HK-2 (cell line): ENCODE measurements at regions not wholly inside any gene's neighbourhood (a gene's known extent, or its start where the extent isn't known, plus 50 kb on each side); places are given as distances from the start of the nearest gene placed in this dataset.

Source experiments
- DNase-seq: peaks from one replicate; pipeline ENCODE4 v3.0.0-alpha.2; 2018; ENCODE audit not compliant: unreplicated experiment

DNA sequence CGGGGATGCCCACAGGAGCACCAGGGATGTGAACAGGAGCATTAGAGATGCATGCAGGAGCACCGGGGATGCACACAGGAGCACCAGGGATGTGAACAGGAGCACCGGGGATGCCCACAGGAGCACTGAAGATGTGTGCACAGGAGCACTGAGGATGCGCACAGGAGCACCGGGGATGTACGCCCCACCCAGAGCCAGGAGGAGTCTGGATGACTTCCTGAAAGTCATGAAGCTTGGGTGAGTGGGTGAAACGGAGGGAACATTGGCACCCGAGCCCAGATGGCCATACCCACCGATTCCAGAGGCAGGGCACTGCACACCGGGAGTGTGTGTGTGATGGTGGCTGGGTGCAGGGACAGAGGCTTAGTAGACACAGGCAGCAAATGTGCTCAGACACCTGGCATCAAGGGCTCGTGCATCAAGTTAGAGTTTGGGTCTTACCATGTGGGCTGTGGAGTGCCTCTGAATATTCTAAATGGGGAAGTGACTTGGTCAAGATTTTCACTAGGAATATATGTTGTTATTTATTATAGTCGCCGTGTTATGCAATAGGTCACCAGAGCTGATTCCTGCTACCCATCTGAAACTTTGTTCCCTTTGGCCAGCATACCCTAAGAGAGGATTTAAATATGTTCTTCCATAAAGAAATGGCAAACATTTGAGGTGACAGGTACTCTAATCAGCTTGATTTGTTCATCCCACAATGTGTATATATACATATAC is 365.8 kb upstream of the MYT1L start:
- no peak for DNase-seq

DNA sequence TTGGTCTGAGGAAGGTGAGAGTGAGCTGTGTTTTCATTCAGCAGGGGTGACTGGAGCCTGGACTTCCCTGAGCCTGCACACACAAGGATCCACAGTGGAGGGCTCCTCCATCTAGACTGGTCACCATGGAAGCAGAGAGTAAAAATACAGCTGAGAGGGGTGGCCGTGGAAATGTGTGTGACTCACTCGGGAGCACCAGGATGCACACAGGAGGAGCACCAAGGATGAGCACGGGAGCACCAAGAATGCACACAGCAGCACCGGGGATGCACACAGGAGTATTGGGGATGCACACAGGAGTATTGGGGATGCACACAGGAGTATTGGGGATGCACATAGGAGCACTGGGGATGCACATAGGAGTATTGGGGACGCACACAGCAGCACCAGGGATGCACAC is 365.2 kb upstream of the MYT1L start:
- no peak for DNase-seq

DNA sequence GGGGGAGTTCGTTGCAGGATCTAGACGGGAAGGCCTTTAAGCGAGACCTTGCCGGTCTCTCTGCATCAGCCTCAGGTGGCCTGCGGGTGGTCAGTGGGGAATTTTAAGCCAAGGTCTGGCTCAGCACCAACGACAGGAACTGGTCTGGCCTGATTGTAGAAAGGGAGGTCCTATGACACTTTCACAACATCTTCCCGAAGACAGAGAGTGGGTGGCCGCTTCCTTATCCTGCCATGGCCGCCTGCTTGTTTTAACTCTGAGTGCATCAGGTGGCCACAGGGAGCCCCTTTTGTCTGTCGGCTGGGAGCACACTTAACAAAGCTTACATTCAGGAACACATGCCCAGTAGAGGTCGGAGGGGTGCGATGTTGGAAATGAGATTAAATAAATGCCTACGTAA is 363.7 kb upstream of the MYT1L start:
- no peak for DNase-seq

DNA sequence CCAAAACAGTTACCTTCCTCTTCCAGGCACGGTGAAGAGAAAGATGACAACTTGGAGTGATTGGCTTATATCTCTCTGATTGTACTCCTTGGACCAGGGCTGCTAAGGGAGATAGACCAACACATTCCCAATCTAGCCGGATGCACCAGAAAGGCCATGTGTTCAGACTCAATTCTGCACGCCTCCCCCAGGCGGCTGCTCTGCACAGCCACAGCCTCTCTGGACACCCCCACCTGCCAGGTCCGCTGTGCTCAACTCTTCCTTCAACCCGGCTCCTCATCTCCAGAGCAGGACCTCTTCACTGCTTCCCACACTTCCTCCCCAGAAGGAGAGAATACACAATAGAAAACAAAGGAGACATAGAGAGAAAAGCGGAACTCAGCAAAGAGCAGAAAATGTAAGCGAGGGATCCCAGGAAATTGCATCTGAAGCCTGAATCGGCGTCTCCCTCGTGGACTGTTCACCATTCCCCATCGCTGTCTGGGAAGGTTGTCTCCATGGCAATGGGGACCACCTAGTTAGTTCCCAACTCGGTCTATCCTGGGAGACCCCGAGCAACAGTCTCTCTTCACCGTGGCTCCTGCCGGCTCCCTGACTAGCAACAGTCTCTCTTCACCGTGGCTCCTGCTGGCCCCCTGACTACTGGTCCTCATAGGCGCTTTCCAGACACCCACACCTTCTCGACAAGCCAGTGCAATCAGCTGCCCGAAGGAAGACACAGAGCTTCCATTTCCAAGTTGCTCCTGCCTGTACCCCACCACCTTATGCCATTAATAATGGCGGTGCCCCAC is 361.7 kb upstream of the MYT1L start:
- no peak for DNase-seq

DNA sequence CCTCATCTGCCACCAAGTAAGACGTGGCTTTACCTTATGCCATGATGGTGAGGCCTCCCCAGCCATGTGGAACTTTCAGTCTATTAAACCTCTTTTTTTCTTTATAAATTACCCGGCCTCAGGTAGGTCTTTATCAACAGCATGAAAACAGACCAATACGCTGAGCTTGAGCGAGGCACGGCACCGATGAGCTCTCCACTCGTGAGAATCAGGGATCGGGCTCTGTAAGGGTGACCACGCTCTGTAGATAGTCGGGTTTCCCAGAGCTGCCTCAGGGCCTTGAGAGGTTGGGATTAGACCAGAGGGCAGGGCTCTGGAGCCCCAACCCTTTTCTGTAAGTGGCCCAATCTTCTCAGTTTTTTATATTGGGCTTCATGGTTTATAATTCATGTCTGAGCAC is 360.3 kb upstream of the MYT1L start:
- no peak for DNase-seq

DNA sequence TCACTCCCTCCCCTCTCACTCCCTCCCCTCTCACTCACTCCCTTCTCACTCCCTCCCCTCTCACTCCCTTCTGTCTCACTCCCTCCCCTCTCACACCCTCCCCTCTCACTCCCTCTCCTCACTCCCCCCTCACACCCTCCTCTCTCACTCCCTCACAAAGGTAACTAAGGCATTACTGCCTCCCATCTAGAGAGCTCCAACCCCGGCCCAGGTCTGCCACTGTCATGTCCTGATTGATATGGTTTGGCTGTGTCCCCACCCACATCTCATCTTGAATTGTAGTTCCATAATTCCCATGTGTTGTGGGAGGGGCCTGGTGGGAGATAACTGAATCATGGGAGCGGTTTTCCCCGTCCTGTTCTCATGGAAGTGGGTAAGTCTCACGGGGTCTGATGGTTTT is 359.9 kb upstream of the MYT1L start:
- DNase-seq, result no peak

DNA sequence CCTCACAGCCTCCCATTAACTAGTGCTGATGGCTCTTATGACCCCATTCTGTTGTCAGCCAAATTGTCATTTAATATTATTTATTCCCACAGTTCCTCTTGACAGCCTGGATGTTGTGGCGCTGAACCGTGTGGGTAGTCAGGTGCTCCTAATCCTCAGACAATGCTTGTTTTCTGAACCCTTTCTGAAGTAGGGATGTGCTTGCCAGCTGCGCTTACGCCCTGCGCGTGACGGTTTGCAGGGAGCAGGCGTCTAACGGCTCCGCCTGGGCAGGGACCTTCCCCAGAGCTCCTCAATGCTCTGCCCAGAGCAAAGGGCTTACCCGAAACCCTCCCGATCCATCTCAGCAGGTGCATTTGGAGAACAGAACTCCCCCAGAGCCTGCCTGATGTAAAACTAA is 358.2 kb upstream of the MYT1L start:
- DNase-seq, result no peak

DNA sequence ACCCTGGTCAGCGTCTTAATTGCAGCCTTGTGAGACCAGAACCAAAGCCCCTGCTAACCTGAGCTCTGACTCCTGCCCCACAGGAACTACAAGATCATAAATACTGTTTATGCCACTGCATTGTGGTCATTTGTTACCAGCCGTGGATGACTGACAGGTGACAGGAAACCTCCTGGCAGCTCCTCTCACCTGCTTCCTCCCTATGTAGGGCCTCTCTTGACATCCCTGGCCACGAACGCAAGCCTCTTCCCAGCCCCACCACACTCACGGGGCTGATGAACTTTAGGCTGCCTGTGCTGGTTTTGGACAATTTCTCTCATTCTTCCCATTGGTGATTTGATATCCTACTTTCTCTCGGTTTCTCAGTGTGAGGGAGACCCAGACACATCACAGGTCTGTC is 357.2 kb upstream of the MYT1L start:
- no peak for DNase-seq

DNA sequence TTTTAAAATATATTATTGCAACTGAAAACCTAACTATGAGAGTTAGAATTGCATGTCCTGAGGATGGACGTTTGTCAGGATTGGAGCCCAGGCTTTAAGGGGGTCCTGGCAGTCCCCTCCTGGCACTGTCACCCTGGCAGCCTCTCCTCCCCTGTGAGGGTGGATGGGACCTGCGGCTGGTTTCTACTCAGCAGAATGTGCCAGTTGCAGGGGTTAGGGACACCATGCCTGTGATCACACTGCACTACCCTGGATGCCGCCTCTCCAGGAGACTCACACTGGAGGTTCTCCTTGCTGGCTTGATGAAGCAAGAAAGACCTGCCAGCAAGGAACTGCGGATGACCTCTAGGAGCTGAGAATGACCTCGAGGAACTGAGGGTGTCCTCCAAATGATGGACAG is 356.7 kb upstream of the MYT1L start:
- no peak for DNase-seq

DNA sequence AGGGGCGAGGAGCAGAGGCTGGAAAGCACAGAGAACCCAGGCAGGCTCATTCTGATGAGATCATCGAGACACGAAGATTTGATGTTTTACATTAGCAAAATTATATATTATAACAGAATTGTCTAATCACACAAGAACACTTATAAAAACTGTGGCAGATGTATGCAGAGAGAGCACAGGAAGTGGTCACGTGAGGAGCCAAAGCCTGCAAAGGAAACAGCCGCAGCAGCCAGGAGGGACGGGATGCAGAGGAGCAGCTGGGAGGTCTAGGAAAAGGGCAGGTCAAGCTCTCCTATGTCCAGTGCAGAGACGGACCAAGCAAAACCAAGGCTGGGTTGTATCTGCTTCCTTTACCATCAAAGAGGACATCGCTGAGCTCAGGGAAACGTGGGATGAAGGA is 355.1 kb upstream of the MYT1L start:
- no peak for DNase-seq

DNA sequence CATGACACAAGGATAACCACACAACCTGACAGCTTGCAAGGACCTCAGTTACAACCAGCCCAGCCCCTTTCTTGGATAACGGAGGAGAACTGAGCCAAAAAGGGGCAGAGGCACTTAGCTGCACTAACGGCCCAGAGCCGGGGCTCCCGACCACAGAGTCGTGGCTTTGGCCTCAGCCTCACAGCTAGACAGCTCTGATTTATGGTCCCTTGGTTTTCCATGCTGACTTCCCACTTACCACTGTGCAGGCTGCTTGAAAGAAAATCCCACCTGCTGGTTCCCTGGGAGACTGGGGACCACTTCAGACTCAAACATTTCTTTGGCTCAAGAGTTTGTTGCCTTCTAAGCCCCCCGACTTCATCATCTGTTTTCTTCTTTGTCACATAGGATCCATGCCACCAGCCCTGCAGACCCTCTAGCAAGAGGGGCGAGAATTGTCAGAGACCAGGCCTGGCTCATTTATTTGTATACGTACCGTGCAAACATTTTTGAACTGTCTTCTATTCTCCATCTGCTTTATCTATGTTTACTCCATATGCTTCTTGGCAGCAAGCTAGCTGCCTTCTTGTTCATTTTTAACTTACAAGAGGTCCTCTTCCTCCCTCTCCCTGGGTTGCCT is 352.6 kb upstream of the MYT1L start:
- DNase-seq, result no peak

DNA sequence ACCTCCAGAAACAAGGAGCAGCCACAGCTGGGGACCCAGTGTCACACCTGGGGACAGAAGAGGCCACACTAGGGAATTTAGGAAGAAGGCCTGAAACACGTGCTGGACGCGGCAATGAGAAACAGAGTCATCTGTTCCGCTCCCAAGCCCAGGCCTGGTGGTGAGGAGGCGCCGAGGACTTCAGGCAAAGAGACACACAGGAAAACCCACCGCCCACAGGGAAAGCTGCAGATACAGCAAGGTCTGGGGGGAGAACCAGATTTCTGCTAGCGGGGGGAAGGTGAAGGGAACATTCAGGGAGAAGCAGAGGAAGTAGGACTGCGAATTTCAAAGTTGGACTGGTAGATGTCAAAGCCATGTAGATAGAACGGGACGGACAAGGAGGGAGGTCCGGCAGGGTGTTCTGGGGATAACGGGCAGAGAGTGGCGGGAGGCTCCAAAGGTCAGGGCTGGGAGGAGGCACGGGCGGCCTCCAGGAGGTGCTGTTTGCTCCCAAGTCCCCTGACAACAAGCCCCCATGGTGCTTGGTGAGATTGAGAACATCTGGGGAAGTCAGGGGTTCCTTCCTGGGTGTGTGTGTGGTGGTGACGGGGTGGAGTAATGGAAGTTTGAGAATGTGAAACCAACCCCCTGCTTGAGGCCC is 351.7 kb upstream of the MYT1L start:
- no peak for DNase-seq

DNA sequence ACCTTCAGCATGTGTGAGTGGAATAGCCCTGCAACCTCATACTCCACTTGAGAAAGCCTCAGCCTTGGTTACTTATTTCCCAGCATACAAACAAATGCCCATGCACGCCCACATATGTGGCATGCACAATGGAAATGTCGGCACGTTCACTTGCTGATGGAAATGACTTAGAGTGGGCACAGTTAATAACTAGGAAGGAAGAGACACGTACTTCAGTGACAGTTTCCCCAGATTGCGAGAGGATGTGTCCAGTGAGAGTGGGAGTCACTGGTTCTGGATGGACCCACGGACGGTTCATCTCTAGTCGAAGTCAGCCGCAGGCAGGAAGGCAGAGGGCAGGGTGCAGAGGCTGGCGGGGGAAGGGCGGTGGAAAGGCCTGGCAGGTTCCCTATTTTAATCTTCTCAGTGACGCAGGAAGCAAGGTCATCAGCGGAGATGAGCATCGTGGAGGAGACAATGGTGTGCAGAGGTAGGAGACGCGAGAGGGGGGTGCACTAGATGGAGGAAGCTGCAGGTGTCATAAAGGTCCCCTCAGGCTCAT is 350.7 kb upstream of the MYT1L start:
- DNase-seq, result no peak

DNA sequence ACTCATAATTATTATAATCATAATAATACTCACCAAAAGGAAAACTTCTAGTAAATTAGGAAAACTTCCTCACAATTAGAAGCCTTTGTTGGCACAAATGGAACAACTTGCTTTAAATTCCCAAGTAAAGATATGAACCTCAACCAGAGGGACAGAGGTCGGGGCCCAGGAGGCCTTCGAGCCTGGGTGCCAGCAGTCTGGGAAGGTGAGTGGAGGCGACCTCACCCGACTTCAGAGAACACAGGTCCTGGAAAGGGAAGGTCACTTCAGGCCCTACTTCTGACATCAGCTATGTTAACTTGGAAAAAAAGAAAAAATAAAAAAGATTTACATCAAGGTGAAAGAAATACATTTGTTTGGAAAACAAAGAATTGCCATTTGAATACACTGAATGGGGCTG is 350.0 kb upstream of the MYT1L start:
- no peak for DNase-seq

DNA sequence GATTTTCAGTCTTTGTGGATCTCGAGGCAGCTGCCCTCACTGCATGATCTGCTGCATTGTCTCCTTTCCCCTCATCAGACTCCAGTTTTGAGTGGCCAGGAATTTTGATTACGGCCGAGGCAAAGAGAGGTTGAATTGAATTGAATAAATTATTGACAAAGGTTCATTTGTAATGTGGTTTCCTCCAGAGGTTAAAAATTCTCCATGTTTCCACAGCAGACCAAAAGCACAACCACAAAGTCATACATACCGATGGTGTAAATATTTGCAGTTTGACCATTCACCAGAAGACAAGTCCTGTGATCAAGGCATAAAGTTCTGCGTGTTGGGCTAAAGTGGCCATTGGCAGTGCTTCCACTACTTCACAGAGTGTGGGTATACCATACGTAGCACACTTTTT is 343.8 kb upstream of the MYT1L start:
- no peak for DNase-seq

DNA sequence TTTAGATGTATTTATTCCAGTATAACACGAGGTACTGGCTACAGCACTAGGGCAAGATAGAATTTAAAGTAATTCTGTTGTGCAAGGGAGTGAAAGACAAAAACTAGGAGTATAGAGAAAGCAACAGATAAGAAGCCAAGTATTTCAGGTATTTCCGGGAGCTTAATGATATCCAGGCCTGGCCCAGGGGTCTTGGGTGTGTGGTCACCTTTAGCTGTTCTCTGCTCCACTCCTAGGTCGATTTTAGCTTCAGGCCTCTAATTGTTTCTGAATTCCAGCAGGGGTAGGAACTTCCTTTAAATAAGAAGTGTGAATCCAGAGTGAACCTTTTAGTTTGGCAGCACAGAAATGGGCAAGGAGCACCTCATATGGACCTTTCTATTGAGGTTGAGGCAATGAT is 342.3 kb upstream of the MYT1L start:
- DNase-seq, result no peak

DNA sequence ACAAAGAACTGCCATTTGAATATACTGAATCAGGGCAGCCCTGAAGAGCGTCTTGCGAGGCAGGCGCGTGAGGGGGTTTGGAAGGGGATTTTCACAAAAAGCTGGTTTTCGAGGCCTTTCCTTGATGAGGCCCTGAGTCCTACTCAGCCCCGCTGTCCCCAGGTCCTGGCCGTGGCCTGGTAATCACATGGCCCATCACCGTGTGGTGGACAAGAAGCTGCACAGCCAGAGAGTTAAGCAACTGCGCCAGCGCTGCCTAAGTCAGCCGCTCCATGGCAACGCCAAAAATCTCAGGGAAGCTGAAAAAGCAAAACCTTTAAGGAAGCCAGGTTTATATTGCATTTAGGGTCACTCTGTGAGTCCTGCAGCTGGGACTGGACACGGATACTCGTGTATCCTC is 341.2 kb upstream of the MYT1L start:
- no peak for DNase-seq

DNA sequence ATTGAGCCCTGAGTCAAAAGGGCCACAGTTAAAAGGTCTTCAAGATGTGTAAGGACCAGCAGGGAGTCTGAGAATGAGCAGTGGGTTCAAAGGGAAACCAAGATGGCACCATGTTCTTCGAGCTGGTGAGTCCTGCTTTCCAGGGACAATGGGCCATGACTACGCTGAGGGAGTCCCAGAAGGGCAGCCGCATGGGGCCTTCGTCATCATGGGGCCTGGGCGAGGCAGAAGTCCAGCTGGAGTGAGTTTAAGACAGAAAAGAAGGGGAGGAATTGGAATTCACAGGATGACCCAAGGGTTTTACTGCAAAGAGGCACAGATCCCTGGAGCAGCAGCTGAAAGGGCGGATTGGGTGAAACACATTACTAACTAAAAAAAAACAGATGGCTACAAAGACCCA is 340.8 kb upstream of the MYT1L start:
- no peak for DNase-seq

DNA sequence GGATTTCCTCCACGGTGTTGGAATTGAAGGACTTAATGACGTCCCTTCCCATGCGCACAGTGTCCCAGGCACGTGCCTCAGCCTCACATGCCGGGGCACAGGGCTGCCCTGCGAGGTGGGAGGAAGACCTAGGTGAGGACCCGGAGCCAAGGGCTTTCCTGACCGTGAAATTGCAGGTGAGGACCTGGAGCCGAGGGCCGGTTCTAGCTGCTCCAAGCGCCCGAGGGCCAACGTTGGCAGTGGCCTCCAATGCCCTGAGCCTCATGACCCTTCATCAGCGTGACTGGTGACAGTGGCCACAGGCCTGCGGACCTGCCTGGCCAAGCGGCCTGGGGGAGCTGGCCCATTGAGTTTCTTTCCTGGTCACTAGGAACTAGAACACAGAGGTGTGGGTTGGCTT is 338.2 kb upstream of the MYT1L start:
- no peak for DNase-seq

DNA sequence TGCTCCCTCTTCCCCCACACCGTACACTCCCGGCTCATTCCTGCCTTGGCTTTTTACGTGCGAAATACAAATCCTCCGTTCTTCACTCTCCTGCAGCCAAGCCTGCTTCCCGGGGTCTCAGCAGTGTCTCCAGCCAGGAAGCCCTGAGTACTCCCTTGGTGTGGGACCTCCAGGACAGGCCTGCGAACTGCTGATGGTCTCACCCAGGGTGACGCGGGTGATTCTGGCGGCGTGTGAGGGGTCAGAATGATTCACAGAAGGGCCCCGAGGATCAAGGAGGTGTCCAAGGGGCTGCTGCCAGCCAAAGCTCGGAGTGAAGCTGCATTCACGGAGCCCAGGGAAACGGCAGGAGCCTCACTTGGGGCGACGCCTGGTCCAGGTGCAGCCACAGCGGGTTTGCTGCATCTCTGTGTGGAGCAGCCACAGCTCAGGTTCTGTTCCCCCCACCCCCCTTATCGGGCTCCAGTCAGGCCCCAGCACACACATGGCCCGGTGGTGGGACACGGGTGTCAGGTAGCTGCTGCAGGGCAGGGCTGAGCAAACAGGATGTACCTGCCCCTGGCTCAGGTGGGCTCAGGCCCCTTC is 337.7 kb upstream of the MYT1L start:
- no peak for DNase-seq

DNA sequence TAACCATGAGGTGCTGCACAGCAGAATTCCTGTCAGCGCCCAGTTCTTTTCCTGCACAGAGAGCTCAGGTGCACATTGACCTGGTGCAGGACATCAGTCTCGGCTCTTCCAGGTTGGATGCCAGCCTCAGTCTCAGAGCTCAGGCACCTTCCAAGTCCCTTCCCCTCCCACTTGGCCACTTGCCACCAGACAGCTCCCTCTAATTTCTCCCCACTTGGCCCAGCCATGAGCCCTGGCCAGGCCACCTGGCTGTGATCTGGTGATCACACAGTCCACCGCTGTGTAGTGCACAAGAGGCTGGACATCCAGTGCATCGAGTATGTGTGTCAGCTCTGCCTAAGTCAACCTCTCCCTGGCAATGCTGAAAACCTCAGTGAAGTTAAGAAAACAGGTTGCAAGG is 336.6 kb upstream of the MYT1L start:
- no peak for DNase-seq

DNA sequence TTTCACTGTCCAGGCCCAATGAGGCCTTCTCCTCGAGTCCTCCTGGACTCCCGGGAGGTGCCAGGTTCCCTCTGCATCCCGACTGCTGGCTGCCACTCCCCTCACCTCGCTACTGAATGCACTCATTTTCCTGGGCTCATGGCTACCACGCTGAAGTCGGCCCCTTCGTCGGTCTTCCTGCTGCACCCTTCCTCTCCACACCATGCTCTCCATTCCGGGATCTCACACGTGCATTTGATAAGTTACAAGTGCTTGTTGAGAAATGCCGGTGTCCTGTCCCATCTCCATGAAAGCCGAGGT is 334.7 kb upstream of the MYT1L start:
- no peak for DNase-seq
